ENCODE measurements at regions not wholly inside any gene's neighbourhood (a gene's known extent, or its start where the extent isn't known, plus 50 kb on each side); places are given as distances from the start of the nearest gene placed in this dataset.

DNA sequence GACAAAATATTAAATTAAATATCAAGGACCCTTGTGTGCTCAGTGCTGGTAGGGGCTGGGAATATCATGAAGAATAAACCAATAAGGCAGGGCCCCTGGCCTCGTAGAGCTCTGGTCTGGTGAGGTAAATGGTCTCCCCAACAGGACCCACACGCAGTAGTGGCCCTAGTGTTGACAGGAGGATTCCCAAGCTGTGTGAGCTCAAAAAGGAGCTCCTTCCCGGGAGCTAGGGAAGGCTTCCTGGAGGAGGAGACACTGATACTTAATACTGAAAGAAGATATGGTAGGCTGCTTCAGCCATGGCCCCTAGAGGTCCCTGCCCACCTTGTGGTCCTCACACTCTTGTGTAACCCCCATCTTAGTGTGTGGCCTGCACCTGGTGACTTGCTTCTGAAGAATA, 209.1 kb downstream of the NFATC2 start:
- Histone ChIP-seq H3K9me3 (ENCODE audit: low read depth) (no peaks in the 10 kb centered on the region), H3K9ac (no peak overlapping the region), H4K20me1 (ENCODE audit: low read depth) (no peaks in the 10 kb centered on the region), H3K4me2 (no peak overlapping the region), H3K27ac (no peak overlapping the region), H3K36me3 (no peaks in the 10 kb centered on the region), H2AFZ (replicated peaks) (no peak overlapping the region), H3F3A (ENCODE audit: low read depth) (no peaks in the 10 kb centered on the region), H3K79me2 (ENCODE audit: low read depth) (no peaks in the 10 kb centered on the region), H3K4me3 (no peak overlapping the region), H3K27me3 (no peaks in the 10 kb centered on the region), H3K4me1 (no peaks in the 10 kb centered on the region)
- TF ChIP-seq, protein P1, sequence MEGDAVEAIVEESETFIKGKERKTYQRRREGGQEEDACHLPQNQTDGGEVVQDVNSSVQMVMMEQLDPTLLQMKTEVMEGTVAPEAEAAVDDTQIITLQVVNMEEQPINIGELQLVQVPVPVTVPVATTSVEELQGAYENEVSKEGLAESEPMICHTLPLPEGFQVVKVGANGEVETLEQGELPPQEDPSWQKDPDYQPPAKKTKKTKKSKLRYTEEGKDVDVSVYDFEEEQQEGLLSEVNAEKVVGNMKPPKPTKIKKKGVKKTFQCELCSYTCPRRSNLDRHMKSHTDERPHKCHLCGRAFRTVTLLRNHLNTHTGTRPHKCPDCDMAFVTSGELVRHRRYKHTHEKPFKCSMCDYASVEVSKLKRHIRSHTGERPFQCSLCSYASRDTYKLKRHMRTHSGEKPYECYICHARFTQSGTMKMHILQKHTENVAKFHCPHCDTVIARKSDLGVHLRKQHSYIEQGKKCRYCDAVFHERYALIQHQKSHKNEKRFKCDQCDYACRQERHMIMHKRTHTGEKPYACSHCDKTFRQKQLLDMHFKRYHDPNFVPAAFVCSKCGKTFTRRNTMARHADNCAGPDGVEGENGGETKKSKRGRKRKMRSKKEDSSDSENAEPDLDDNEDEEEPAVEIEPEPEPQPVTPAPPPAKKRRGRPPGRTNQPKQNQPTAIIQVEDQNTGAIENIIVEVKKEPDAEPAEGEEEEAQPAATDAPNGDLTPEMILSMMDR (IDR thresholded peaks at IDR 0.05) = no peak
- TF ChIP-seq EZH2phosphoT487 (IDR thresholded peaks at IDR 0.05) (no peak), EZH2 (IDR thresholded peaks at IDR 0.05) (no peak)
- Mint-ChIP-seq H3K36me3 (no peaks in the 10 kb centered on the region), H3K9me3 (no peaks in the 10 kb centered on the region), H3K4me3 (no peak overlapping the region), H3K27ac (no peak overlapping the region), H3K27me3 (ENCODE audit: insufficient read depth, low read depth) (peaks cover 16% of the 10 kb centered on the region), H3K4me1 (peaks cover 3% of the 10 kb centered on the region)
- DNase-seq (ENCODE audit: low spot score) = no peak

- Mint-ChIP-seq H3K9me3 (no peaks in the 10 kb centered on the region), H3K27ac (no peak overlapping the region), H3K36me3 (no peaks in the 10 kb centered on the region), H3K4me3 (no peak overlapping the region), H3K27me3 (ENCODE audit: insufficient read depth, low read depth) (peaks cover 13% of the 10 kb centered on the region), H3K4me1 (peaks cover 3% of the 10 kb centered on the region)
- H3K27me3 ChIP-seq = no peaks in the 10 kb centered on the region
- no peak overlapping the region for H3K27ac ChIP-seq
- TF ChIP-seq, protein P1 (IDR thresholded peaks at IDR 0.05) = no peak
- no peak for TF ChIP-seq EZH2 (IDR thresholded peaks at IDR 0.05)
- no peak overlapping the region for H3K4me3 ChIP-seq
- no peaks in the 10 kb centered on the region for H4K20me1 ChIP-seq (ENCODE audit: low read depth)
- H2AFZ ChIP-seq (replicated peaks) = no peak overlapping the region
- H3K4me1 ChIP-seq = no peaks in the 10 kb centered on the region
- H3F3A ChIP-seq (ENCODE audit: low read depth) = no peaks in the 10 kb centered on the region
- no peak overlapping the region for H3K4me2 ChIP-seq
- no peak for DNase-seq (ENCODE audit: low spot score)
- H3K36me3 ChIP-seq = no peaks in the 10 kb centered on the region
- no peaks in the 10 kb centered on the region for H3K9me3 ChIP-seq (ENCODE audit: low read depth)
- H3K9ac ChIP-seq = no peak overlapping the region
- no peaks in the 10 kb centered on the region for H3K79me2 ChIP-seq (ENCODE audit: low read depth)
Measured at GRCh38 chr20:51331481-51331880, 211.0 kb downstream of the NFATC2 start.

- peaks cover 7% of the 10 kb centered on the region for H3K27me3 Mint-ChIP-seq (ENCODE audit: insufficient read depth, low read depth)
- Histone ChIP-seq H3K9ac (no peak overlapping the region), H4K20me1 (ENCODE audit: low read depth) (no peaks in the 10 kb centered on the region), H3K27ac (no peak overlapping the region), H3K4me2 (no peak overlapping the region), H3K4me1 (no peaks in the 10 kb centered on the region), H3F3A (ENCODE audit: low read depth) (no peaks in the 10 kb centered on the region), H3K9me3 (ENCODE audit: low read depth) (no peaks in the 10 kb centered on the region), H3K79me2 (ENCODE audit: low read depth) (no peaks in the 10 kb centered on the region), H3K27me3 (no peaks in the 10 kb centered on the region), H3K4me3 (no peak overlapping the region), H2AFZ (replicated peaks) (no peak overlapping the region), H3K36me3 (no peaks in the 10 kb centered on the region)
- no peaks in the 10 kb centered on the region for H3K4me1 Mint-ChIP-seq
- DNase-seq (ENCODE audit: low spot score) = no peak
- no peaks in the 10 kb centered on the region for H3K9me3 Mint-ChIP-seq
- no peak for TF ChIP-seq EZH2phosphoT487 (IDR thresholded peaks at IDR 0.05)
- TF ChIP-seq, protein P1 (IDR thresholded peaks at IDR 0.05) = no peak
- no peak for TF ChIP-seq EZH2 (IDR thresholded peaks at IDR 0.05)
- no peak overlapping the region for H3K4me3 Mint-ChIP-seq
- no peak overlapping the region for H3K27ac Mint-ChIP-seq
- no peaks in the 10 kb centered on the region for H3K36me3 Mint-ChIP-seq
Measured at GRCh38 chr20:51329845-51330244, 212.7 kb downstream of the NFATC2 start.
